GM23248 (cell line): ENCODE measurements at regions not wholly inside any gene's neighbourhood (a gene's known extent, or its start where the extent isn't known, plus 50 kb on each side); places are given as distances from the start of the nearest gene placed in this dataset.

Experiments used
- EZH2 ChIP-seq: fragments of 200-600 bp; sonication (generic); IDR thresholded peaks from 2 replicates; pipeline ENCODE4 v1.6.1; 2018; ENCODE audit warnings: antibody characterized with exemption, mild to moderate bottlenecking; ENCODE audit not compliant: insufficient read depth, poor library complexity, severe bottlenecking
- EZH2phosphoT487 ChIP-seq: fragments of 200-600 bp; sonication (generic); IDR thresholded peaks from 2 replicates; pipeline ENCODE4 v1.6.1; 2018; ENCODE audit warnings: antibody characterized with exemption, moderate library complexity, mild to moderate bottlenecking, low read depth; ENCODE audit not compliant: insufficient read depth

DNA sequence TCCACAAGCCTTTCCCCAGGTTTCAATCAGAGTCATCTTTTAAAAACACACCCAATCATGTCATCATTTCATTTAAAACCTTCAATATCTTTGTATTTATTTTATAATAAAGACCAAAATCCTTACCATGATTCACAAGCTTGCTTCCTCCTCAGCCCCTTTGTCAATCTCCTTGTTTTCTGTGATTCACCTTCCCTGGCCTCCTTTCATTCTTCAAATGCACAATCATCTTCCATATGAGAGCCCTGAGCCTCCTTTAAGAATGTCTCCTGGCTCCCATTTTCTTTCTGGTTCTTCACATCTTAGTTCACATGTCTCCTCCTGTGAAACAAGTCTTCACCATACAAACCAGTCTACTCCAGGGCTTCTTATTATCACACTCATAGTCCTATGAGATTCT lies 904.0 kb downstream of the SORCS3 start:
- no peak for TF ChIP-seq EZH2
- TF ChIP-seq EZH2phosphoT487: no peak
